ENCODE measurements at regions not wholly inside any gene's neighbourhood (a gene's known extent, or its start where the extent isn't known, plus 50 kb on each side); places are given as distances from the start of the nearest gene placed in this dataset.

- POLR2A ChIA-PET = interaction anchor here (1.3 kb wide), 1 partner anchor 36 kb away, joined by 3 read pairs; no protein-coding TSS in a partner anchor
- intact Hi-C loops (cut with micrococcal nuclease; ENCODE audit: unreplicated experiment) = no loop called here
Observed at GRCh38 chr6:156029286-156029985, 573.8 kb upstream of the NOX3 start.

DNA sequence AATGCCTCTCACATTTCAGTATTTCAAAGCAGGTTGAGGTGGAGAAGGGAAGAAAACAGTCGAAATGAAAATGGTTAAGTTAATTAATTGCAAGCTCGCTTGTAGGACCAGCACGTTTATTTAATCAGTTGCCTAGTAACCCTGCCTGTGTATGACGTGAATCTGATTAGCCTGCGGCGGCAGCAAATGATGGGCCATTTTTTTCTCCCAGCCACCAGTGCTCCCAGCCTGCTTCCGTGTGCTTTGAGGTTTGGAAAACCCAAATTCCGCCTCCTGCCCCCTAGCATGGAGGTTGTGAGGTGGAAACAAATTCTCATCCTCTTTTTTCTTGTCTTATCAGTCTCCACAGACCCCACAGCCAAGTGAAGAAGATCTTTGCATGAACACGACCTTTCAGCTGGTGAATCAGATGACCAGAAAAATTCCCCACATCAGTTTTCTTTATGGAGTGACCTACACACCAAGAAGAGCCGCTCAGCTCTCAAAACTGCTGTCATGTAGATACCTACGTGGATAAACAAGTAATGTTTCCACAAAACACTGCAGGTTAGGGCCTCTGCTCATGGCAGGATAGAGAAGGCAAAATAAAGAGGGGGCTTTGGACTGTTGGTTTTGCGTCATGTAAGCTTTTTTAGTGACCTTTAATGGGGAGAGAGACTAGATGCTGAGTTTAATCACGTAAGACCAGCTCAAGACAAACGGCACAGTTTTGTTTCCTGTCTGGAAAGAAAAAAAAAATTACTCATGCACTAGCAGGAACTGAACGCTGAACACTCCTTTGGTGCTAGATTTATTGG is 572.9 kb upstream of the NOX3 start:
- CTCF ChIA-PET (ENCODE audit: unreplicated experiment) = no interaction called here

More at GRCh38 chr6:156029286-156029985, 573.8 kb upstream of the NOX3 start:
- Histone ChIP-seq H4K20me1 (ENCODE audit: insufficient read depth, low read length) (no peaks in the 10 kb centered on the region), H3K27ac (ENCODE audit: low read depth, low read length, poor library complexity, severe bottlenecking) (no peak overlapping the region), H3K9me2 (ENCODE audit: insufficient read depth, low read length) (no peaks in the 10 kb centered on the region), H3K4me1 (ENCODE audit: insufficient read depth, low read length, poor library complexity, severe bottlenecking) (peaks cover 19% of the 10 kb centered on the region), H3K9me3 (ENCODE audit: low read length) (peaks cover 16% of the 10 kb centered on the region), H3K4me2 (ENCODE audit: low read length) (no peak overlapping the region), H2AFZ (ENCODE audit: low read length) (peak overlapping the region; percentile 57; the same call in 1 of the 2 replicates), H3K79me2 (ENCODE audit: insufficient read depth, low read depth, low read length) (no peaks in the 10 kb centered on the region), H3K4me3 (ENCODE audit: low read depth, low read length, poor library complexity, severe bottlenecking) (no peak overlapping the region), H3K36me3 (ENCODE audit: insufficient read depth, low read length) (no peaks in the 10 kb centered on the region)
- no TSS peak for BruUV-seq (replicated peaks)
- CTCF ChIA-PET (ENCODE audit: unreplicated experiment) = interaction anchor here (0.6 kb wide), 1 partner anchor 416 kb away, joined by 3 read pairs; no protein-coding TSS in a partner anchor
- TF ChIP-seq, protein P1, sequence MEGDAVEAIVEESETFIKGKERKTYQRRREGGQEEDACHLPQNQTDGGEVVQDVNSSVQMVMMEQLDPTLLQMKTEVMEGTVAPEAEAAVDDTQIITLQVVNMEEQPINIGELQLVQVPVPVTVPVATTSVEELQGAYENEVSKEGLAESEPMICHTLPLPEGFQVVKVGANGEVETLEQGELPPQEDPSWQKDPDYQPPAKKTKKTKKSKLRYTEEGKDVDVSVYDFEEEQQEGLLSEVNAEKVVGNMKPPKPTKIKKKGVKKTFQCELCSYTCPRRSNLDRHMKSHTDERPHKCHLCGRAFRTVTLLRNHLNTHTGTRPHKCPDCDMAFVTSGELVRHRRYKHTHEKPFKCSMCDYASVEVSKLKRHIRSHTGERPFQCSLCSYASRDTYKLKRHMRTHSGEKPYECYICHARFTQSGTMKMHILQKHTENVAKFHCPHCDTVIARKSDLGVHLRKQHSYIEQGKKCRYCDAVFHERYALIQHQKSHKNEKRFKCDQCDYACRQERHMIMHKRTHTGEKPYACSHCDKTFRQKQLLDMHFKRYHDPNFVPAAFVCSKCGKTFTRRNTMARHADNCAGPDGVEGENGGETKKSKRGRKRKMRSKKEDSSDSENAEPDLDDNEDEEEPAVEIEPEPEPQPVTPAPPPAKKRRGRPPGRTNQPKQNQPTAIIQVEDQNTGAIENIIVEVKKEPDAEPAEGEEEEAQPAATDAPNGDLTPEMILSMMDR (conservative IDR thresholded peaks at IDR 0.05; ENCODE audit: low read length) = no peak
- TF ChIP-seq EZH2phosphoT487 (IDR thresholded peaks at IDR 0.05; ENCODE audit: borderline replicate concordance, low read depth, low read length) = no peak
- no peak for DNase-seq (ENCODE audit: low spot score)

More for the DNA sequence above, 572.9 kb upstream of the NOX3 start:
- no peak overlapping the region for H3K27ac ChIP-seq (ENCODE audit: low read depth, low read length, poor library complexity, severe bottlenecking)
- H3K79me2 ChIP-seq (ENCODE audit: insufficient read depth, low read depth, low read length) = no peaks in the 10 kb centered on the region
- no peaks in the 10 kb centered on the region for H3K36me3 ChIP-seq (ENCODE audit: insufficient read depth, low read length)
- peak overlapping the region; percentile 57; the same call in 1 of the 2 replicates for H2AFZ ChIP-seq (ENCODE audit: low read length)
- no peaks in the 10 kb centered on the region for H4K20me1 ChIP-seq (ENCODE audit: insufficient read depth, low read length)
- peaks cover 19% of the 10 kb centered on the region for H3K9me3 ChIP-seq (ENCODE audit: low read length)
- no peak overlapping the region; the same call in 1 of the 2 replicates for H3K4me2 ChIP-seq (ENCODE audit: low read length)
- no peak for TF ChIP-seq EZH2phosphoT487 (IDR thresholded peaks at IDR 0.05; ENCODE audit: borderline replicate concordance, low read depth, low read length)
- TF ChIP-seq, protein P1 (conservative IDR thresholded peaks at IDR 0.05; ENCODE audit: low read length) = no peak
- H3K4me3 ChIP-seq (ENCODE audit: low read depth, low read length, poor library complexity, severe bottlenecking) = no peak overlapping the region
- no peaks in the 10 kb centered on the region for H3K9me2 ChIP-seq (ENCODE audit: insufficient read depth, low read length)
- no TSS peak for BruUV-seq (replicated peaks)
- POLR2A ChIA-PET = interaction anchor here (0.8 kb wide), 1 partner anchor 554 kb away, joined by 3 read pairs; no protein-coding TSS in a partner anchor
- peaks cover 19% of the 10 kb centered on the region for H3K4me1 ChIP-seq (ENCODE audit: insufficient read depth, low read length, poor library complexity, severe bottlenecking)
- intact Hi-C loops (cut with micrococcal nuclease; ENCODE audit: unreplicated experiment) = no loop called here
- DNase-seq (ENCODE audit: low spot score) = peak; percentile 34

Data from OCI-LY7 (cell line).